ENCODE measurements at regions not wholly inside any gene's neighbourhood (a gene's known extent, or its start where the extent isn't known, plus 50 kb on each side); places are given as distances from the start of the nearest gene placed in this dataset.

DNA sequence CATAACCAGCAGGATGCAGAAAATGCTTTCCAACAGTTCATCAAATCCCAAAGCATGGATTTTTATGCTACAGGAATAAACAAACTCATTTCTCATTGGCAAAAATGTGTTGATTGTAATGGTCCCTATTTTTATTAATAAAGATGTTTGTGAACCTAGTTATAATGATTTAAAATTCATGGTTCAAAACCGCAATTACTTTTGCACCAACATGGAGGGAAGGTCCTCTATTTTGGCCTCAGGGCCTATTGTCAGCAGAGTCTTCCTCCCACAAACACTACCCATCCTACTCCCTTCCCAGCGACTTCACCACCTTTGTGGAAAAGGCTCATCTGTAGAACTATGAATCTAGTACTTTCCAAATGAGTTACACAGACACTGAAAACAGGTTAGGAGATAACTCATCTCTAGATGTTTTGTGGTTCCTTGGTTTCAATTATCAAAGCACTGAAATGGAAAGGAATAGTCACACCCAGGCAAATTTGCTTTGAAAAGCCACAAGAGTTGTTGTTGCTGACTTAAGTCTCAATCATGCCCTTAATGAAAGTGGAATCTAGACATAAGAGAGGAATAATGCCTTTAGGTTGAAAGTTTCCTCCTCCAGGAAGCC is 59.4 kb upstream of the FRMD4A start:
- DNase-seq, result peak in 3 of 14 experiments; percentile 30 to 54 (median 30)
- ChIA-PET POLR2A (no interaction called here), CTCF (no interaction called here)
- Histone ChIP-seq H3K9me3 (ENCODE audit: control insufficient read depth in 1 of 2, insufficient read depth in 1 of 2, low read length in 2 of 2) (no peaks in the 10 kb centered on the region), H3K27ac (ENCODE audit: low read depth in 1 of 2, low read length in 2 of 2) (no peak overlapping the region), H3K4me1 (ENCODE audit: insufficient read depth, low read length) (peaks cover 20% of the 10 kb centered on the region), H3K4me3 (ENCODE audit: low read length) (no peak overlapping the region), H3K27me3 (ENCODE audit: control insufficient read depth in 1 of 2, insufficient read depth in 2 of 2, low read length in 2 of 2) (no peaks in the 10 kb centered on the region), H3K36me3 (ENCODE audit: insufficient read depth, low read length) (no peaks in the 10 kb centered on the region)
- Mint-ChIP-seq H3K27me3 (no peaks in the 10 kb centered on the region), H3K9me3 (peaks cover 3% of the 10 kb centered on the region), H3K36me3 (ENCODE audit: low read depth) (no peaks in the 10 kb centered on the region), H3K27ac (no peak overlapping the region), H3K4me1 (ENCODE audit: low read depth) (peaks cover 34% of the 10 kb centered on the region), H3K4me3 (no peak overlapping the region)
- TF ChIP-seq, protein P1, sequence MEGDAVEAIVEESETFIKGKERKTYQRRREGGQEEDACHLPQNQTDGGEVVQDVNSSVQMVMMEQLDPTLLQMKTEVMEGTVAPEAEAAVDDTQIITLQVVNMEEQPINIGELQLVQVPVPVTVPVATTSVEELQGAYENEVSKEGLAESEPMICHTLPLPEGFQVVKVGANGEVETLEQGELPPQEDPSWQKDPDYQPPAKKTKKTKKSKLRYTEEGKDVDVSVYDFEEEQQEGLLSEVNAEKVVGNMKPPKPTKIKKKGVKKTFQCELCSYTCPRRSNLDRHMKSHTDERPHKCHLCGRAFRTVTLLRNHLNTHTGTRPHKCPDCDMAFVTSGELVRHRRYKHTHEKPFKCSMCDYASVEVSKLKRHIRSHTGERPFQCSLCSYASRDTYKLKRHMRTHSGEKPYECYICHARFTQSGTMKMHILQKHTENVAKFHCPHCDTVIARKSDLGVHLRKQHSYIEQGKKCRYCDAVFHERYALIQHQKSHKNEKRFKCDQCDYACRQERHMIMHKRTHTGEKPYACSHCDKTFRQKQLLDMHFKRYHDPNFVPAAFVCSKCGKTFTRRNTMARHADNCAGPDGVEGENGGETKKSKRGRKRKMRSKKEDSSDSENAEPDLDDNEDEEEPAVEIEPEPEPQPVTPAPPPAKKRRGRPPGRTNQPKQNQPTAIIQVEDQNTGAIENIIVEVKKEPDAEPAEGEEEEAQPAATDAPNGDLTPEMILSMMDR (IDR thresholded peaks at IDR 0.05), result no peak
- intact Hi-C loops (cut with DNase I, micrococcal nuclease), result no loop called here
- ATAC-seq (ENCODE audit: poor library complexity), result peak; percentile 52

DNA sequence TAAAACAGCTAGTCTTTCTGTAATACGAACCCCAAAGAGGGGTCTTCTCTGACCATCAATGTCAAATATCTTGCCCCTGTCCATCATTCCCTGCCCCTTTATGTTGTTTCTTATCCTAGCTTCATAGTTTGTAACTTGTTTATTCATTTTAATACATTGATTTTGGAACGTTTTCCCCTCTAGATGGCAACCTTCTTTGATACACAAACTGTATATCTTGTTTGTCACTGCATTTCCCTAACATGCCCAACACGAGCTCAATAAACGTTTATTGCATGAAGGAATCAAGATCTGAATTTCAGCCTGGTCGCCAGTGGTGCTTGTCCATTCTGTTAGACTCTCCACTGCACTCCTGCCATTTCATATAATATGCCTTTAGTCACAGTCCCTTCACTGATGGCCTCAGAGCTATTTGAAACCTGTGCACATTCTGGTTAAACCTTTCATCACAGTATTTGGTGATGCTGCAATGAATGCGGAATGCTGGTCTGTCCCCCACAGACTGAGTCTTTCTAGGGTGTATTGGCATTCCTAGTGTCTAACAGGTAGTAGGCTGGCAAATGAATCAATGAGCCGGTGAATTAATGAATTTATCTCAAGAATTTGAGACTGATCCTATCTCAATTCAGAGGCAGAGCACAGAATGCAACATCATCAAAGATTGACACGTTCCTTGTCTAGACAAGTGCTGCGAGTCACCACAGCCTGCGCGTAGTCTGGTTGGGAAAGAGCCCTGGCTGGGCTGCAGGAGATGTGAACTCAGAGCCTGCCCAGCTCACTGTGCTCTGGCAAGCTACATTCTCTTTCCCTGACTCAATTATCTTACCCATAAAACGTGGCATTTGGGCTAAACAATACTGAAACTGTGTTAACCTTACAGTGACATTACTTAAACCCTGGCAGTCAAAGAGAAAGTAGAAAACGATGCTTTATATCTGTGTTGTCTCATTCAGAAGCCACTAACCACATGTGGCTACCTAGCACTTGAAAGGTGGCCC is 55.2 kb upstream of the FRMD4A start:
- H3K36me3 ChIP-seq (ENCODE audit: insufficient read depth, low read length), result no peaks in the 10 kb centered on the region
- Mint-ChIP-seq H3K36me3 (ENCODE audit: low read depth) (no peaks in the 10 kb centered on the region), H3K27me3 (no peaks in the 10 kb centered on the region), H3K9me3 (no peaks in the 10 kb centered on the region), H3K27ac (no peak overlapping the region), H3K4me1 (ENCODE audit: low read depth) (peaks cover 54% of the 10 kb centered on the region), H3K4me3 (no peak overlapping the region)
- H3K27ac ChIP-seq (ENCODE audit: low read depth in 1 of 2, low read length in 2 of 2), result no peak overlapping the region
- CTCF ChIA-PET, result no interaction called here
- no peak overlapping the region for H3K4me3 ChIP-seq (ENCODE audit: low read length)
- POLR2A ChIA-PET, result no interaction called here
- no peaks in the 10 kb centered on the region for H3K27me3 ChIP-seq (ENCODE audit: control insufficient read depth in 1 of 2, insufficient read depth in 2 of 2, low read length in 2 of 2)
- peaks cover 34% of the 10 kb centered on the region for H3K4me1 ChIP-seq (ENCODE audit: insufficient read depth, low read length)
- intact Hi-C loops (cut with DNase I, micrococcal nuclease), result no loop called here
- DNase-seq (peak in 6 of 14 experiments; percentile 2 to 34 (median 11)), ATAC-seq (ENCODE audit: poor library complexity) (no peak)
- no peaks in the 10 kb centered on the region for H3K9me3 ChIP-seq (ENCODE audit: control insufficient read depth in 1 of 2, insufficient read depth in 1 of 2, low read length in 2 of 2)
- TF ChIP-seq, protein P1 (IDR thresholded peaks at IDR 0.05), result no peak

DNA sequence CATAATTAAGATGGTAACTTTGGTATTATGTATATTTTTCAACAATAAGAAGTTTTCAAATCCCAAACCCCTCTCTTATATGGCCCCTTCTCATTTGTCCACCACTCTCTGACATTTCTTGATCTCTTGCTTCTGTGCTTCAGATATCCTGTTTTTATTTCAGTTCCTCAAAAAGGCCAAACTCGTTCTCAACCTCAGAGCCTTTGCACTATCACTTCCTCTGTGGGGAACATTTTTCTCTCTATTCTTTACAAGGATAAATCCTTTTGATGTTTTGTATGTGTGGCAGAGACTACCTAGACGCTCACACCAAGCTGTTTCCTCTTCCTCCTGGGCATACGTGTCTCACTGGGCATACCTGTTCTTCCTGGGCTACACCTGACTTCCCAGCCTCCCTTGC is 54.2 kb upstream of the FRMD4A start:
- Histone ChIP-seq H3K4me1 (ENCODE audit: insufficient read depth, low read length) (peaks cover 26% of the 10 kb centered on the region), H3K9me3 (ENCODE audit: control insufficient read depth in 1 of 2, insufficient read depth in 1 of 2, low read length in 2 of 2) (no peaks in the 10 kb centered on the region), H3K36me3 (ENCODE audit: insufficient read depth, low read length) (no peaks in the 10 kb centered on the region), H3K4me3 (ENCODE audit: low read length) (no peak overlapping the region), H3K27me3 (ENCODE audit: control insufficient read depth in 1 of 2, insufficient read depth in 2 of 2, low read length in 2 of 2) (no peaks in the 10 kb centered on the region), H3K27ac (ENCODE audit: low read depth in 1 of 2, low read length in 2 of 2) (no peak overlapping the region)
- no peak overlapping the region for H3K27ac Mint-ChIP-seq
- CTCF ChIA-PET, result no interaction called here
- H3K36me3 Mint-ChIP-seq (ENCODE audit: low read depth), result no peaks in the 10 kb centered on the region
- intact Hi-C loops (cut with DNase I, micrococcal nuclease), result no loop called here
- no peaks in the 10 kb centered on the region for H3K27me3 Mint-ChIP-seq
- TF ChIP-seq, protein P1 (IDR thresholded peaks at IDR 0.05), result no peak
- DNase-seq (no peak), ATAC-seq (ENCODE audit: poor library complexity) (no peak)
- H3K9me3 Mint-ChIP-seq, result no peaks in the 10 kb centered on the region
- H3K4me1 Mint-ChIP-seq (ENCODE audit: low read depth), result peaks cover 44% of the 10 kb centered on the region
- H3K4me3 Mint-ChIP-seq, result no peak overlapping the region
- POLR2A ChIA-PET, result no interaction called here

Data from CD4-positive, alpha-beta T cell (primary cell).